SK-MEL-5 (cell line): ENCODE measurements at regions not wholly inside any gene's neighbourhood (a gene's known extent, or its start where the extent isn't known, plus 50 kb on each side); places are given as distances from the start of the nearest gene placed in this dataset.
"Not testable (repeated sequence)": the region's sequence is repeated elsewhere in the genome, so short reads cannot be mapped to it uniquely, and the experiment has no call there.

Experiments
- DNase-seq: peaks from one replicate; pipeline ENCODE4 v3.0.0-alpha.2; 2016; ENCODE audit warnings: low read depth, low spot score
- in situ Hi-C: cut with HindIII; loops from 2 replicates; pipeline ENCODE4 v1.10.0; 2016; ENCODE audit warnings: low sequenced_read_pairs, high pct_unique_total_duplicates, low pct_unique_long_range_greater_than_20kb

DNA sequence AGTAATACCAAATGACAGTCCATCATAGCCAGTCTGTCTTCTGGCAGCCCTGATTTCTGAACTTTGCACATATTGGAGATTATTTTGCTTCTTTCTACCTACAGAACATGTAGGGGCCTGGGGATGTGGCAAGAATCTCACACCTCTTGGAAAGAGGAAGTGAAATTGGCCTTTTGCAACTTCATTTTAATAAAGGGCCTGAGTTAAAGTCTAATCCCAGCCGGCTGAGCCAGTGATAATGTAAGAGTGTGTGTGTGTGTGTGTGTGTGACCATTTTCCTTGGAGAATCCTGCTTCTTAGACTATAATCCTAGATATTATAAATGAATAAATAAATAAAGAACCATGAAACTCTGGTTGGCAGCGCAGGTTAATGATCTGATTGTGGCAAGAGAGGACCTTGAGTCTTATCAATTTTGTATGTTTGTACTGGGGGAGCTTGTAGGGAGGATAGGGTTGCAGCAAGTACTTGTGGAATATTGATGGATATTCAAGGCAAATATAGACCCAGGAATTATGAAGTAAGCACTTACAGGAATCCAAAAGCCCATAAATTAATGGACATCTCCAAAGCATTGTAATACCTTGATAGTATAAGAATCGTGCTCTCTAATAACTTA lies 233.2 kb upstream of the AMIGO2 start:
- DNase-seq = no peak
- in situ Hi-C loops = no loop called here

DNA sequence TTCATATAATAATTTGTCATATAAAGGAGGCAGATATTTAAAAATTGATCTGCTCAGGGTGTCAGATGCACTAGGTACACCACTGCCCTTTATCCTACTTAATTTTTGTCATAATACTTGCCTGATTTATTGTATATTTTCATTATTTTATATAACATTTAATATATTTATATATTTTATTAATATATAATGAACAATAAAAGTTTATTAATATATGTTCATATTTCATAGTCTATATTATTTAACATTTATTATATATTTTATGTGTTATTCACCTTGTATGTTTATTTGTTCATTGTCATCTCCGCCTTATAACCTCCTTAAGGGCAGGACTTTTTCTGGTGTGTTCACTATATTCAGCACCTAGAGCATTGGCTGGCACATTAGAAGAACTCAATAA lies 232.4 kb upstream of the AMIGO2 start:
- DNase-seq = no peak
- in situ Hi-C loops = no loop called here

DNA sequence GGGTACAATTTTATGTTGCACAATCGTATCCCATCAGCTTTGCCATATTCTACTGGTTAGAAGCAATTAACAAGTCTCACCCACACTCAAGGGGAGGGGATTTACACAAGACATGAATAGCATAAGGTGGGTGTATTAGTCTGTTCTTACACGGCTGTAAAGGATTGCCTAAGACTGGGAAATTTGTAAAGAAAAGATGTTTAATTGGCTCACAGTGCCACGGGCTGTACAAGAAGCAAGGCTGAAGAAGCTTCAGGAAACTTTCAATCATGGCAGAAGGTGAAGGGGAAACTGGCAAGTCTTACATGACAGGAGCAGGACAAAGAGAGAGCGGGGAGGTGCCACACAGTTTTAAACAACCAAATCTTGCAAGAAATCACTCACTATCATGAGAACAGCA lies 231.8 kb upstream of the AMIGO2 start:
- in situ Hi-C loops = no loop called here

DNA sequence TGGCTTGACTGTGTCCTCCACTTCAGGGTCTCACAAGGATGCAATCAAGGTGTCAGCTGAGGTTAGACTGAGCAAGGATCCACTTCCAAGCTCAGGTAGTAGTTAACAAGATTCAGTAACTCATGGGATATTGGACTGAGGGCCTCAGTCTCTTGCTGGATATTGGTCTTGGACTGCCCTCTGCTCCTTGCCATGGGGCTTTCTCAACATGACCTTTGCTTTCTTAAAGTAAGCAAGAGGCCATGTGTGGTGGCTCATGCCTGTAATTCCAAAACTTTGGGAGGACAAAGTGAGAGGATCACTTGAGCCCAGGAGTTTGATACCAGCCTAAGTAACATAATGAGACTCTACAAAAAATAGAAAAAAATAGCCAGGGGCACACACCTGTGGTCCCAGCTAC lies 231.3 kb upstream of the AMIGO2 start:
- in situ Hi-C loops = no loop called here
- no peak for DNase-seq

More for the DNA sequence above, 231.8 kb upstream of the AMIGO2 start:
- no peak for DNase-seq

DNA sequence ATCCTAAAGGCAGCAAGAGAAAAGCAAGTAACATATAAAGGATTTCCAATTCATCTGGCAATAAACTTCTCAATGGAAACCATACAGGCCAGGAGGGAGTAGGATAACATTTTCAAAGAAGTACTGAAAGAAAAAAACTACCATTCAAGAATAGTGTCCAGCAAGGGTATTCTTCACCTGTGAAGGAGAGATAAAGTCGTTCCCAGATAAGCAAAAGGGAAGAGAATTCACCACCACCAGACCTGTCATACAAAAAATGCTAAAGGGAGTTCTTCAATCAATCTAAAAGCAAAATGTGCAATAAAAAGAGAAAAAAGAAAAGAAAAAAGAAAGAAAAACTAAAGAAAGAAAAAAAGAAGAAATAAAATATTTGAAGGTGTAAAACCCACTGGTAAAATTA lies 228.9 kb upstream of the AMIGO2 start:
- in situ Hi-C loops = no loop called here
- DNase-seq = no peak

DNA sequence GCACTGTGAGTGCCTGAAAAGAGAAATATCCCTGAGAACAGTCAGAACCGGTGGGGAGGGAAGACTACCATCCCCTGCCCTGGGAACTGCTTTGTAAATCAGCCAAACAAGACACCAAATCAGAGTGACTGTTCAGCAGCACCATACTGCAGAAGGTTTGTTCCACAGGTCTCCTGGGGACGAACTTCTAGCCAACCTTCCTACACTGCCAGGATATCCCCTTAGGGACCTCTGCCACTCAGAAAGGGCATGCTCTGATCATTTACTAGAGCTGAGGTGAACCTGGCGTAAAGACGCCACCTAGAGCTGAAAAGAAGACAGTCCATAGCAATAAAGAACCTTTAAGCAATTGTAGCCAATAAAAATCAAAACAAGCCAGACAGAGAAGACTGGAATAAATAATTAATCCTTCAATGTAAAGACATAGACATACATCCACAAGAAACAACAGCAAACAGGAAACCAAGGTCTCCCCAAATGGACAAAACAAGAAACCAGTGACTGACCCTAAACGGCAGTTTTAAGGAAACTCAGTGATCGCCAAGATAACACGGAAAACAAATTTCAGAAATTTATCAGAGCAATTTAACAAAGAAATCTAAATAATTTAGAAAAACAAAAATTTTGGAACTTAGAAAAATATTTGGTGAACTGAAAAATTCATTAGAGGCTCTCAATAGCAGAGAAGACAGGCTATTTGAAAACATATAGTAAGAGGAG lies 228.1 kb upstream of the AMIGO2 start:
- in situ Hi-C loops = no loop called here
- DNase-seq = peak; percentile 83

DNA sequence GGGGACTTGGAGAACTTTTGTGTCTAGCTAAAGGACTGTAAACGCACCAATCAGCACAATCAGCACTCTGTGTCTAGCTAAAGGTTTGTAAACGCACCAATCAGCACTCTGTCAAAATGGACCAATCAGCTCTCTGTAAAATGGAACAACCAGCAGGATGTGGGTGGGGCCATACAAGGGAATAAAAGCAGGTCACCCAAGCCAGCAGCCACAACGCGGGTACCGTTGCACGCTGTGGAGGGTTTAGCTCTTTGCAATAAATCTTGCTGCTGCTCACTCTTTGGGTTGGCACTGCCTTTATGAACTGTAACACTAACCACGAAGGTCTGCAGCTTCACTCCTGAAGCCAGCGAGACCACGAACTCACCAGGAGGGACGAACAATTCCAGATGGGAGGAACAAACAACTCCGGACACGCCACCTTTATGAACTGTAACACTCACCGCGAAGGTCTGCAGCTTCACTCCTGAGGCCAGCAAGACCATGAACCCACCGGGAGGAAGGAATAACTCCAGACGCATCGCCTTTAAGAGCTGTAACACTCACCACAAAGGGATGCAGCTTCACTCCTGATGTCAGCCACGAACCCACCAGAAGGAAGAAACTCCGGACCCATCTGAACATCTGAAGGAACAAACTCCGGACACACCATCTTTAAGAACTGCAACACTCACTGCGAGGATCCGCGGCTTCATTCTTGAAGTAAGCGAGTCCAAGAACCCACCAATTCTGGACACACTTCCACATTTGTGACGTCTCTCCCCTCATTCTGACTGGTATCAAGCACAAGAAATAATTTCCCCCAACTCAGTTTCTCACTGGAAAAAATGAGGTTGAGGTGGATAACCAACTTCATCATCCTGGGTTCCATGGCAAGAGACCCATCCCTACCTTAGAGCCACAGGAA lies 227.3 kb upstream of the AMIGO2 start:
- DNase-seq, in situ Hi-C loops: not testable (repeated sequence)

DNA sequence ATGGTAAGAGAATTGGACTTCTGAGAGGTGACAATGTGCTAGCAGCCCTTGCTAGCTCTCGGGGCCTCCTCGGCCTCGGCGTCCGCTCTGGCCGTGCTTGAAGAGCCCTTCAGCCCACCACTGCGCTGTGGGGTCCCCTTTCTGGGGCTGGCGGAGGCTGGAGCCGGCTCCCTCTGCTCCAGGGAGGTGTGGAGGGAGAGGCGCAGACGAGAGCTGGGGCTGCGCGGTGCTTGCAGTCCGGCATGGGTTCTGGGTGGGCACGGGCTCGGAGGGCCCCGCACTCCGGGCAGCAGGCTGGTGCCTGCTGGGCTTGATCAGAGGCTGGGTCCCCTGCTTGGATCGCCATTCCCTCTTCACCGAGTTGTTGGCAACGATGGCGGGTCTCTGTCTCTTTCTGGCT lies 226.4 kb upstream of the AMIGO2 start:
- no peak for DNase-seq
- in situ Hi-C loops = no loop called here

DNA sequence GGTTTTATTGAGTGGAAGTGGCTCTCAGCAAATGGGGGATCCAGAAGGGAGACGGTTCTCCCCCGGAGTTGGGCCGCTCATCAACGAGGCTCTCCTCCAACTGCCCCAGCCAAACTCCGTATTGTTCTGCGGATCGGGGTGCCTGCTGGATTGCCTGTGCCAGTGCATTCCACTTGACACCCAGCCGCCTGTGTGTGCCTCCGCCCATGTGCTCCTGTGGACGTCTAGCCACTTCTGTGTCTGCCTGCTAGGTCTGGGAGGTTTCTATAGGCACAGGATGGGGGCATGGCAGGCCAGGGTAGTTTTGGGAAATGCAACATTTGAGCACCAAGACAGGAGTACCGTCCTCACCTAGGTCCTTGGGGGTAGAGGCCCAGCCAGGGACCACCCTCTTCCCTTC lies 225.7 kb upstream of the AMIGO2 start:
- in situ Hi-C loops = no loop called here

DNA sequence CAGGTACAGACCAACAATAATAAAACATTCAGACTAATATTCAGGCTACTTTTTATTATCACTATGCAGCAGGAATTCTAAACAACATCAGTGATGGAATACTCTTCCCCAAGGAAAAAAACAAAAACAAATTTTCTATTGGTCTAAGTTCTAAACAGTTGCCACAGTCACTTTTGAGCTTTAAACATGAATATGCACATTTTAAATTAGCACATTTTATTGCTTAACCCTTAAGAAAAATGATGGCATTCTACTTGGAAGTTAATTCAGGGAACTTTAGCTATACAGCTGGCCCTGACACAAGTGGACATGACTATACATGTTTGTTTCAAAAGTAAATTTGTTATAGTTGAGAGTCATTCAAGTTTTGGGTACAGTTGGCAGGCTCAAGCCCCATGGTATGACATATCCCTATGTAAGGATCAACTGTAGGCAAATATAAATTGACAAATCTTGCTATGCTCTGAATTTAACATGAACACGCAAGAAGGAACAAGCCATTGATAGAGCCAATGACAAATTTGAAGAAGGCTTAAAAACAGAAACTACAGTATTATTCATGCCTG lies 224.3 kb upstream of the AMIGO2 start:
- DNase-seq = no peak
- in situ Hi-C loops = no loop called here

More for the DNA sequence above, 225.7 kb upstream of the AMIGO2 start:
- no peak for DNase-seq

DNA sequence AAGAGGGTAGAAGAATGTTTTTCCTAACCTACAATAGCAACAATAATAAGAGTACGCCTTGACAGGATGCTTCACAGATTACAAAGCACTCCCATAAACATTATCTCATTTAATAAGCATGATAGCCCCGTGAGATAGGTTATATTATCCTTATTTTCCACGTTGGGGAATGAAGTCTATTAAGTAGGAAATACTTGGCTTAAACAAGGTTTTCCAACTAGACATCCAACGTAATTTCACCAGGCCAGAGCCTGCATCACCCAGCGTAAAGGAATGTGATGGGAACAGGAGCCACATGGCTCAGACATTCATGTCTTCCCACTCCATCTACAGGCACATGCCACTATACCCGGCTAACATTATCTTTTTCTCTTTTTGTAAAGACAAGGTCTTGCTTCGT lies 223.4 kb upstream of the AMIGO2 start:
- in situ Hi-C loops = no loop called here
- DNase-seq = no peak

DNA sequence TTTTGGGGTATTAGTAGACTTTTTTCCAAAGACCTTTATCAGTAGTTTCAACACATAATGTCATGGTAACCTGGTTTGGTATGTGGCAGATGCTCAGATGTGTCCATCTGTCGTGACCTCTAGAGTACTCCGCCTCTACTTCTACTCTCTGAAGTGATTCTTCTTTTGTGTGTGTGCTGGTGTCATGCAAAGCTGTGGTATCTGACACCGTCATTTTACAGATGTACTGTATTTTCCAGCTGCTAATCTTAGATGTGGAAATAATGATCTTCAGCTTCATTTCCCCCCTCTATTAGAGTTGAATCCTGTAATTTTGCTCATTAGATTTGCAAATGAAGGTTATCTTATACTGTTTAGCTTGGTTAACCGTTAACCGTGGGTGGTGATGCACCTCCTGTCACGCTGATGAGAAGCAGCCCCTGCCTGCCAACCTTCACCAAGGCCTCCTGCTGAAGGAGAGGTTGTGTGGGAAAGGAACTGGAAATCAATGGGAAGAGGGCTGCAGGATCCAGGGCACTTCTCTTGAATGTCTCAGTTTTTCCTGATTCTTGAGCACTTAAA lies 222.4 kb upstream of the AMIGO2 start:
- DNase-seq = no peak
- in situ Hi-C loops = no loop called here

DNA sequence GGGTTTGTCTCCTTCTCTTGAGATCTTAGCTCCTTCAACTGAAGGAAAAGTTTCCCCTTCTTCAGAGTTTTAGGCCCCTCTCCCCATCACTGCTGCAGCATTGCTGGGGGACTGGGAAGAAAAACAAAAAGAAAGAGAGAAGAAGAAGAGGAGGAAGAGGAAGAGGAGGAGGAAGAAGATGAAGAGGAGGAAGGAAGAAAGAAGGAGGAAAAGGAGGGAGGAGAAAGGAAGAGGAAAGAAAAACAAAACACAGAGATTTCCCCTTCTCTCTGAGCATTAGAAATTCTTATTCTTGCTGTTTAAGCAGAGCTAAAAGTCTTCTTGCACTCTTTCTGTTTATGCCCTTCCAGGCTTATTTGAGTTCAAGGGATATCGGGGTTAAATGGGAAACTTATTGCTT lies 219.8 kb upstream of the AMIGO2 start:
- no peak for DNase-seq
- in situ Hi-C loops = no loop called here

DNA sequence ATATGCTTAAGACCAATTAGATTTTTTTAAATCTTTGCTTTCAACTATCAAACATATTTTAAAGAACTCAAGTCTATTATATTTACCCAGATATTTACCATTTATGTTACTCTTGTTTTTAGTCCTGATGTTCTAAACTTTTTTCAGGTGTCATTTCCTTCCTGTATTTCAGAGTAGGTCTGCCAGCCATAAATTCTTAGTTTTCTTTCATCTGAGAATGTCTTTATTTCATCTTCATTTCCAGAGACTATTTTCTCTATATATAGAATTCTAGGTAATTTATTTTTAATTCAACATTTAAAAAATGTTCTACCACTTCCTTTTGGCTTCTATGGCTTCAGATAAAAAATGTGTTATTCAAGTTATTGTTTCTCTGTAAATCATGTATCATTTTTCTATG lies 218.2 kb upstream of the AMIGO2 start:
- in situ Hi-C loops = no loop called here
- no peak for DNase-seq

DNA sequence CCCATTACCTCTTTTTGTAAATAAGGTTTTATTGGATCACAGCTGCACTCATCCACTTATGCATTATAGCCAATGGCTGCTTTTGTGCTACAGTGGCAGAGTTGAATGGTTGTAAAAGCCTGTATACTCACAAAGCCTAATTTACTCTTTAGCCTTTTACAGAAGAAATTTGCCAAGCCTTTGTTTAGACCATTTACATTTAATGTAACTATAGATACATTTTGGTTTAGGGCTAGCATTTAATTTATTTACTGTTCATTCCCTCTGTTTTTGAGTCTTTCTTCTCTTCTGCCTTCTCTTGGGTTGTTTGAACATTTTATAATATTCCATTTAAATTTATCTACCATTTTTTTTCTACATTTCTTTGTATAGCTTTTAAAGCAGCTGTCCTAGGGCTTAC lies 217.1 kb upstream of the AMIGO2 start:
- in situ Hi-C loops = no loop called here
- no peak for DNase-seq

DNA sequence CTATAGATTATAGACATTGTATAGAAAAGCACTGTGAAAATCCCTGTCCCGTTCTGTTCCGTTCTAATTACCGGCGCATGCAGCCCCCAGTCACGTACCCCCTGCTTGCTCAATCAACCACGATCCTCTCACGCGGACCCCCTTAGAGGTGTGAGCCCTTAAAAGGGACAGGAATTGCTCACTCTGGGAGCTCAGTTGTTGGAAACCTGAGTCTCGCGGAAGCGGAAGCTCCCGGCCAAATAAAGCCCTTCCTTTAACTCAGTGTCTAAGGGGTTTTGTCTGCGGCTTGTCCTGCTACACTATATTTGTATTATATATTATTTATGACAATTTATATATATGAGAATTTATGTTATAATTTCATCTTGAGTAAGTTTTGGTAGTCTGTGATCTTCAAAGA lies 213.6 kb upstream of the AMIGO2 start:
- no peak for DNase-seq
- in situ Hi-C loops = no loop called here

DNA sequence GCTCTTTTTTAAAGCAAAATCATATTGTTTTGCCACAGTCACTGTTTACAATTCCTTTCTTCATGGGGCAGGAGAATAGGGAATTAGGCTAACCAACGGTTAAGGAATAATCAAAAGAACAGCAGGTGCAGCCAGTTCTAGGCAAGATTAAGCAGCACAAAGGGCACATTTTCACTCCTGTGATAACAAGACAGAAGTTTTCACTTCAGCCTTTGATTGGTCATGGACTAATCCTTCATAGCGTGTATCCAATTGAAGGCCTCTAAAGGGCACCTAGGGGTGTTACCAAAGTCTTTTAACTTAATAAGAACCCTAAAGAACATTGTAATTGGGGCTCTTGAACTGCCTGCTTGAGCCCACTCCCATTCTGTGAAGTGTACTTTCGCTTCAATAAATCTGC lies 206.9 kb upstream of the AMIGO2 start:
- DNase-seq = no peak
- in situ Hi-C loops = no loop called here
